GM12864 (cell line): ENCODE measurements at regions not wholly inside any gene's neighbourhood (a gene's known extent, or its start where the extent isn't known, plus 50 kb on each side); places are given as distances from the start of the nearest gene placed in this dataset.
"Not testable (repeated sequence)": the region's sequence is repeated elsewhere in the genome, so short reads cannot be mapped to it uniquely, and the experiment has no call there.

Experiments used
- DNase-seq: peaks from one replicate; pipeline ENCODE4 v3.0.0-alpha.2; 2011; ENCODE audit warnings: low read depth
- H3K4me3 ChIP-seq: 2 replicates; pipeline ENCODE4 v1.5.1; 2011; ENCODE audit warnings: mild to moderate bottlenecking, low read depth, low read length, control low read depth
- CTCF ChIP-seq: IDR thresholded peaks from 2 replicates; pipeline ENCODE4 v1.5.1; 2011; ENCODE audit warnings: low read depth, mild to moderate bottlenecking, moderate library complexity, low read length, control low read depth, inconsistent platforms; ENCODE audit errors: missing control alignments

- H3K4me3 ChIP-seq = no peak overlapping the region
- no peak for DNase-seq
- no peak for TF ChIP-seq CTCF
These were observed 110.8 kb downstream of the ZNF22 start for GRCh38 chr10:45111509-45111908.

GRCh38 chr10:45117940-45118339 lies 117.2 kb downstream of the ZNF22 start:
- not testable (repeated sequence) for DNase-seq, H3K4me3 ChIP-seq

- no peak for DNase-seq
- TF ChIP-seq CTCF = no peak
- no peak overlapping the region for H3K4me3 ChIP-seq
These were observed 118.2 kb downstream of the ZNF22 start for GRCh38 chr10:45118929-45119328.

- not testable (repeated sequence) for H3K4me3 ChIP-seq, DNase-seq
These were observed 121.6 kb downstream of the ZNF22 start for GRCh38 chr10:45122180-45122860.

GRCh38 chr10:45135443-45136198 lies 134.9 kb downstream of the ZNF22 start:
- H3K4me3 ChIP-seq = no peak overlapping the region
- no peak for DNase-seq
- TF ChIP-seq CTCF = no peak

- DNase-seq = no peak
- H3K4me3 ChIP-seq = no peak overlapping the region
- no peak for TF ChIP-seq CTCF
These were observed 135.5 kb downstream of the ZNF22 start for GRCh38 chr10:45136256-45136655.

GRCh38 chr10:45144326-45145070 lies 143.8 kb downstream of the ZNF22 start:
- H3K4me3 ChIP-seq = no peak overlapping the region
- no peak for TF ChIP-seq CTCF
- DNase-seq = no peak

- H3K4me3 ChIP-seq, DNase-seq: not testable (repeated sequence)
These were observed 144.4 kb downstream of the ZNF22 start for GRCh38 chr10:45145143-45145542.
